Hepatocyte (in vitro differentiated cells): ENCODE measurements at regions not wholly inside any gene's neighbourhood (a gene's known extent, or its start where the extent isn't known, plus 50 kb on each side); places are given as distances from the start of the nearest gene placed in this dataset.

ENCODE experiments used
- CTCF ChIP-seq: fragments of 200-600 bp; sonication (generic); IDR thresholded peaks from 2 replicates; pipeline ENCODE4 v1.5.1; 2016; ENCODE audit warnings: antibody characterized with exemption, mild to moderate bottlenecking; ENCODE audit not compliant: poor library complexity
- EZH2 ChIP-seq: fragments of 200-600 bp; sonication (generic); IDR thresholded peaks from 2 replicates; pipeline ENCODE4 v1.6.1; 2016; ENCODE audit warnings: antibody characterized with exemption, mild to moderate bottlenecking, borderline replicate concordance

GRCh38 chr10:55203319-55203718 is 402.3 kb upstream of the PCDH15 start:
- TF ChIP-seq CTCF (no peak), EZH2 (no peak)
